Astrocyte (in vitro differentiated cells and primary cell): ENCODE measurements at regions not wholly inside any gene's neighbourhood (a gene's known extent, or its start where the extent isn't known, plus 50 kb on each side); places are given as distances from the start of the nearest gene placed in this dataset.
"Not testable (repeated sequence)": the region's sequence is repeated elsewhere in the genome, so short reads cannot be mapped to it uniquely, and the experiment has no call there.

ENCODE experiments used
- CTCF ChIP-seq: IDR thresholded peaks from 2 replicates; pipeline ENCODE4 v1.5.1; 2011; ENCODE audit warnings: low read depth, mild to moderate bottlenecking, inconsistent platforms, low read length, moderate library complexity; ENCODE audit not compliant: insufficient read depth
- EZH2 ChIP-seq: IDR thresholded peaks from 2 replicates; pipeline ENCODE4 v1.6.1; 2012; ENCODE audit warnings: mild to moderate bottlenecking, low read length, inconsistent platforms; ENCODE audit not compliant: insufficient read depth

GRCh38 chr20:47889751-47890150 is 104.5 kb upstream of the SULF2 start:
- TF ChIP-seq CTCF, EZH2: not testable (repeated sequence)
